Activated naive CD4-positive, alpha-beta T cell treated with anti-CD3 and anti-CD28 coated beads, Interleukin-2, amount 50 U/mL, for 24 hours (primary cell): ENCODE measurements at regions not wholly inside any gene's neighbourhood (a gene's known extent, or its start where the extent isn't known, plus 50 kb on each side); places are given as distances from the start of the nearest gene placed in this dataset.

Experiments used
- H3K27ac Mint-ChIP-seq: one replicate; pipeline ENCODE4 v1.8.0; 2021; ENCODE audit warnings: mild to moderate bottlenecking, mixed read lengths
- H3K27me3 Mint-ChIP-seq: one replicate; pipeline ENCODE4 v1.8.0; 2021; ENCODE audit warnings: mixed read lengths
- H3K36me3 Mint-ChIP-seq: one replicate; pipeline ENCODE4 v1.8.0; 2021; ENCODE audit warnings: mixed read lengths
- H3K4me1 Mint-ChIP-seq: one replicate; pipeline ENCODE4 v1.8.0; 2021; ENCODE audit warnings: mixed read lengths
- H3K4me3 Mint-ChIP-seq: one replicate; pipeline ENCODE4 v1.8.0; 2021; ENCODE audit warnings: mild to moderate bottlenecking, mixed read lengths
- H3K9me3 Mint-ChIP-seq: one replicate; pipeline ENCODE4 v1.8.0; 2021; ENCODE audit warnings: mixed read lengths

GRCh38 chr4:45629717-45630116, 494.1 kb downstream of the GABRG1 start:
- Mint-ChIP-seq H3K36me3 (no peaks in the 10 kb centered on the region), H3K27ac (no peak overlapping the region), H3K4me3 (no peak overlapping the region), H3K9me3 (peaks cover 8% of the 10 kb centered on the region), H3K27me3 (no peaks in the 10 kb centered on the region), H3K4me1 (no peaks in the 10 kb centered on the region)

GRCh38 chr4:45621971-45622370, 501.9 kb downstream of the GABRG1 start:
- no peak overlapping the region for H3K4me3 Mint-ChIP-seq
- no peaks in the 10 kb centered on the region for H3K36me3 Mint-ChIP-seq
- peaks cover 5% of the 10 kb centered on the region for H3K9me3 Mint-ChIP-seq
- H3K27me3 Mint-ChIP-seq = no peaks in the 10 kb centered on the region
- H3K27ac Mint-ChIP-seq = no peak overlapping the region
- H3K4me1 Mint-ChIP-seq = no peaks in the 10 kb centered on the region

- Mint-ChIP-seq H3K9me3 (peaks cover 5% of the 10 kb centered on the region), H3K36me3 (no peaks in the 10 kb centered on the region), H3K4me1 (no peaks in the 10 kb centered on the region), H3K27ac (no peak overlapping the region), H3K4me3 (no peak overlapping the region), H3K27me3 (no peaks in the 10 kb centered on the region)
Observed at GRCh38 chr4:45620808-45621207, 503.0 kb downstream of the GABRG1 start.

- Mint-ChIP-seq H3K36me3 (no peaks in the 10 kb centered on the region), H3K9me3 (peaks cover 8% of the 10 kb centered on the region), H3K27ac (no peak overlapping the region), H3K27me3 (no peaks in the 10 kb centered on the region), H3K4me1 (no peaks in the 10 kb centered on the region), H3K4me3 (no peak overlapping the region)
Observed at GRCh38 chr4:45596379-45597101, 527.3 kb downstream of the GABRG1 start.

- Mint-ChIP-seq H3K4me3 (no peak overlapping the region), H3K27ac (no peak overlapping the region), H3K27me3 (no peaks in the 10 kb centered on the region), H3K36me3 (no peaks in the 10 kb centered on the region), H3K9me3 (peaks cover 26% of the 10 kb centered on the region), H3K4me1 (no peaks in the 10 kb centered on the region)
Observed at GRCh38 chr4:45580334-45580733, 543.5 kb downstream of the GABRG1 start.

GRCh38 chr4:45578874-45579273, 545.0 kb downstream of the GABRG1 start:
- no peak overlapping the region for H3K4me3 Mint-ChIP-seq
- peaks cover 16% of the 10 kb centered on the region for H3K9me3 Mint-ChIP-seq
- H3K27ac Mint-ChIP-seq = no peak overlapping the region
- H3K4me1 Mint-ChIP-seq = no peaks in the 10 kb centered on the region
- H3K36me3 Mint-ChIP-seq = no peaks in the 10 kb centered on the region
- H3K27me3 Mint-ChIP-seq = no peaks in the 10 kb centered on the region

GRCh38 chr4:45576275-45576674, 547.6 kb downstream of the GABRG1 start:
- Mint-ChIP-seq H3K27me3 (no peaks in the 10 kb centered on the region), H3K4me1 (no peaks in the 10 kb centered on the region), H3K4me3 (no peak overlapping the region), H3K36me3 (no peaks in the 10 kb centered on the region), H3K9me3 (peaks cover 8% of the 10 kb centered on the region), H3K27ac (no peak overlapping the region)

GRCh38 chr4:45569619-45570018, 554.2 kb downstream of the GABRG1 start:
- H3K4me3 Mint-ChIP-seq = no peak overlapping the region
- no peaks in the 10 kb centered on the region for H3K4me1 Mint-ChIP-seq

GRCh38 chr4:45568694-45569093, 555.2 kb downstream of the GABRG1 start:
- Mint-ChIP-seq H3K9me3 (peaks cover 7% of the 10 kb centered on the region), H3K27ac (no peak overlapping the region), H3K4me1 (no peaks in the 10 kb centered on the region), H3K36me3 (no peaks in the 10 kb centered on the region), H3K27me3 (no peaks in the 10 kb centered on the region), H3K4me3 (no peak overlapping the region)

More at GRCh38 chr4:45569619-45570018, 554.2 kb downstream of the GABRG1 start:
- H3K9me3 Mint-ChIP-seq = peaks cover 7% of the 10 kb centered on the region
- no peak overlapping the region for H3K27ac Mint-ChIP-seq
- H3K27me3 Mint-ChIP-seq = no peaks in the 10 kb centered on the region
- H3K36me3 Mint-ChIP-seq = no peaks in the 10 kb centered on the region

- Mint-ChIP-seq H3K9me3 (peaks cover 7% of the 10 kb centered on the region), H3K36me3 (no peaks in the 10 kb centered on the region), H3K4me1 (no peaks in the 10 kb centered on the region), H3K27me3 (no peaks in the 10 kb centered on the region), H3K27ac (no peak overlapping the region), H3K4me3 (no peak overlapping the region)
Observed at GRCh38 chr4:45566896-45567603, 556.8 kb downstream of the GABRG1 start.

- H3K27ac Mint-ChIP-seq = no peak overlapping the region
- no peak overlapping the region for H3K4me3 Mint-ChIP-seq
- H3K27me3 Mint-ChIP-seq = no peaks in the 10 kb centered on the region
Observed at GRCh38 chr4:45554423-45554822, 569.4 kb downstream of the GABRG1 start.

GRCh38 chr4:45550766-45551366, 573.0 kb downstream of the GABRG1 start:
- H3K4me3 Mint-ChIP-seq = no peak overlapping the region
- no peaks in the 10 kb centered on the region for H3K27me3 Mint-ChIP-seq
- no peak overlapping the region for H3K27ac Mint-ChIP-seq
- H3K9me3 Mint-ChIP-seq = no peaks in the 10 kb centered on the region
- H3K4me1 Mint-ChIP-seq = no peaks in the 10 kb centered on the region
- no peaks in the 10 kb centered on the region for H3K36me3 Mint-ChIP-seq

More at GRCh38 chr4:45554423-45554822, 569.4 kb downstream of the GABRG1 start:
- Mint-ChIP-seq H3K4me1 (no peaks in the 10 kb centered on the region), H3K9me3 (no peaks in the 10 kb centered on the region), H3K36me3 (no peaks in the 10 kb centered on the region)

- Mint-ChIP-seq H3K36me3 (no peaks in the 10 kb centered on the region), H3K27ac (no peak overlapping the region), H3K27me3 (no peaks in the 10 kb centered on the region), H3K4me3 (no peak overlapping the region), H3K9me3 (peaks cover 10% of the 10 kb centered on the region), H3K4me1 (no peaks in the 10 kb centered on the region)
Observed at GRCh38 chr4:45539142-45539814, 584.6 kb downstream of the GABRG1 start.

- H3K4me1 Mint-ChIP-seq = no peaks in the 10 kb centered on the region
Observed at GRCh38 chr4:45530498-45530897, 593.4 kb downstream of the GABRG1 start.

GRCh38 chr4:45527160-45527559, 596.7 kb downstream of the GABRG1 start:
- H3K4me3 Mint-ChIP-seq = no peak overlapping the region
- no peak overlapping the region for H3K27ac Mint-ChIP-seq
- no peaks in the 10 kb centered on the region for H3K4me1 Mint-ChIP-seq
- H3K9me3 Mint-ChIP-seq = no peaks in the 10 kb centered on the region
- H3K36me3 Mint-ChIP-seq = no peaks in the 10 kb centered on the region
- no peaks in the 10 kb centered on the region for H3K27me3 Mint-ChIP-seq

More at GRCh38 chr4:45530498-45530897, 593.4 kb downstream of the GABRG1 start:
- H3K9me3 Mint-ChIP-seq = no peaks in the 10 kb centered on the region
- no peaks in the 10 kb centered on the region for H3K27me3 Mint-ChIP-seq
- H3K27ac Mint-ChIP-seq = no peak overlapping the region
- no peak overlapping the region for H3K4me3 Mint-ChIP-seq
- H3K36me3 Mint-ChIP-seq = peaks cover 1% of the 10 kb centered on the region

- H3K4me1 Mint-ChIP-seq = no peaks in the 10 kb centered on the region
- peaks cover 13% of the 10 kb centered on the region for H3K9me3 Mint-ChIP-seq
- no peaks in the 10 kb centered on the region for H3K27me3 Mint-ChIP-seq
- H3K4me3 Mint-ChIP-seq = no peak overlapping the region
- no peaks in the 10 kb centered on the region for H3K36me3 Mint-ChIP-seq
- H3K27ac Mint-ChIP-seq = no peak overlapping the region
Observed at GRCh38 chr4:45518832-45519231, 605.0 kb downstream of the GABRG1 start.
